ENCODE measurements at regions not wholly inside any gene's neighbourhood (a gene's known extent, or its start where the extent isn't known, plus 50 kb on each side); places are given as distances from the start of the nearest gene placed in this dataset.

GRCh38 chr7:115137816-115138215 lies 215.9 kb downstream of the MDFIC start:
- TF ChIP-seq EP300 (IDR thresholded peaks at IDR 0.05) (no peak), POLR2A (IDR thresholded peaks at IDR 0.05; ENCODE audit: low read depth) (no peak), POLR2AphosphoS5 (IDR thresholded peaks at IDR 0.05) (no peak)
